LNCaP clone FGC (cell line): ENCODE measurements at regions not wholly inside any gene's neighbourhood (a gene's known extent, or its start where the extent isn't known, plus 50 kb on each side); places are given as distances from the start of the nearest gene placed in this dataset.
"Not testable (repeated sequence)": the region's sequence is repeated elsewhere in the genome, so short reads cannot be mapped to it uniquely, and the experiment has no call there.

Source experiments
- DNase-seq: peaks from one replicate; pipeline ENCODE4 v3.0.0-alpha.2; 2011; ENCODE audit warnings: low read depth
- H3K4me3 ChIP-seq: 2 replicates; pipeline ENCODE4 v1.5.1; 2011; ENCODE audit warnings: mild to moderate bottlenecking, low read depth, low read length, control low read depth
- TF ChIP-seq, protein P1 (sequence below): IDR thresholded peaks from 2 replicates; pipeline ENCODE4 v1.5.1; 2012; ENCODE audit warnings: mild to moderate bottlenecking; ENCODE audit not compliant: control insufficient read depth, insufficient read depth; ENCODE audit errors: extremely low read depth

DNA sequence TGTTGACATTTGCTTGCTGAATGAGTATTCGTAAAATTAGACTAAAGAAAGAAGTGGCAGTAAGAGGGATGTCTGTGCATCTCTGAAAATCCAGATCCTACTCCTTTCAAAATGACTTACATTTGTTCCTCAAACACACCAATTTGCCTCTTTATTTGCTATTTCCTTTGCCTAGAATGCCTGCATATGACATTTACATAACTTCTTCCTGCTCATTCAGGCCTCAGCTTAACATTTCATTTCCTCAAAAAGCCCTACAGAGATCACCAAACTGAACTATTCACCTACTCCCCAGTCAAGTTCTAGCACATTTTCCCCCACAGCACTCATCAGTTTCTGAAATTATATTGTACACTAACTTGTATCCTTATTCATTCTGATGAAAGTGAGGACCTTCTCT lies 907.2 kb downstream of the LRFN5 start:
- no peak for DNase-seq
- H3K4me3 ChIP-seq: no peak overlapping the region
- TF ChIP-seq, protein P1, sequence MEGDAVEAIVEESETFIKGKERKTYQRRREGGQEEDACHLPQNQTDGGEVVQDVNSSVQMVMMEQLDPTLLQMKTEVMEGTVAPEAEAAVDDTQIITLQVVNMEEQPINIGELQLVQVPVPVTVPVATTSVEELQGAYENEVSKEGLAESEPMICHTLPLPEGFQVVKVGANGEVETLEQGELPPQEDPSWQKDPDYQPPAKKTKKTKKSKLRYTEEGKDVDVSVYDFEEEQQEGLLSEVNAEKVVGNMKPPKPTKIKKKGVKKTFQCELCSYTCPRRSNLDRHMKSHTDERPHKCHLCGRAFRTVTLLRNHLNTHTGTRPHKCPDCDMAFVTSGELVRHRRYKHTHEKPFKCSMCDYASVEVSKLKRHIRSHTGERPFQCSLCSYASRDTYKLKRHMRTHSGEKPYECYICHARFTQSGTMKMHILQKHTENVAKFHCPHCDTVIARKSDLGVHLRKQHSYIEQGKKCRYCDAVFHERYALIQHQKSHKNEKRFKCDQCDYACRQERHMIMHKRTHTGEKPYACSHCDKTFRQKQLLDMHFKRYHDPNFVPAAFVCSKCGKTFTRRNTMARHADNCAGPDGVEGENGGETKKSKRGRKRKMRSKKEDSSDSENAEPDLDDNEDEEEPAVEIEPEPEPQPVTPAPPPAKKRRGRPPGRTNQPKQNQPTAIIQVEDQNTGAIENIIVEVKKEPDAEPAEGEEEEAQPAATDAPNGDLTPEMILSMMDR: no peak

DNA sequence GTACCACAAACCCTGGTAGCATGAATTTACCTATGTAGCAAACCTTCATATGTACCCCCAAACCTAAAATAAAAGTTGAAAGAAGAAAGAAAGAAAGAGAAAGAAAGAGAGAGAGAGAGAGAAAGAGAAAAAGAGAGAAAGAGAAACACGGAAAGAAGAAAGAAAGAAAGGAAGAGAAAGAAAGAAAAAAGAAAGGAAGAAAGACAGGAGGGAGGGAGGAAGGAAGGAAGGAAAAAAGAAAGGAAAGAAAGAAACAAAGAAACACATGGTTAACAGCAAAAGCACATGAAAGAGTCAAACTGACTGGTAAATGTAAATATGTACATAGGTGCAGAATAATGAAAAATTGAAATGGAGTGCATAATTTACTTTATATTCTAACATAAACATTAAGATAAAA lies 903.4 kb downstream of the LRFN5 start:
- H3K4me3 ChIP-seq: no peak overlapping the region
- TF ChIP-seq, protein P1: no peak
- DNase-seq: no peak

DNA sequence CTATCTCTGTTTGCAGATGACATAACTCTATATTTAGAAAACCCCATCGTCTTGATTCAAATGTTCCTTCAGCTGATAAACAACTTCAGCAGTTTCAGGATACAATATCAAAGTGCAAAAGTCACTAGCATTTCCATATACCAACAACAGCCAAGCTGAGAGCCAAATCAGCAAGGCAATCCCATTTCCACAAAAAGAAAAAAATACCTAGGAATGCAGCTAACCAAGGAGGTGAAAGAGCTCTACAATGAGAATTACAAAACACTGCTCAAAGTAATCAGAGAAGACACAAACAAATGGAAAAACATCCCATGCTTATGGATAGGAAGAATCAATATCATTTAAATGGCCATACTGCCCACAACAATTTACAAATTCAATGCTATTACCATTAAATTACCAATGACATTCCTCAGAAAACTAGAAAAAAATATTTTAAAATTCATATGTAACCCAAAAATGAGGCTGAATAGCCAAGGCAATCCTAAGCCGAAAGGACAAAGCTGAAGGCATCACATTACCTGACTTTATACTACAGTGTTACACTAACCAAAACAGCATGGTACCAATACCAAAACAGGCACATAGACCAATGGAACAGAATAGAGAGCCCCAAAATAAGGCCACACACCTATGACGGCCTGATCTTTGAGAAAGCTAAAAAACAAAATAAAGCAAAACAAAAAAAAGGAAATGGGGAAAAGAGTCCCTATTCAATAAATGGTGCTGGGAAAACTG lies 901.7 kb downstream of the LRFN5 start:
- TF ChIP-seq, protein P1: no peak

DNA sequence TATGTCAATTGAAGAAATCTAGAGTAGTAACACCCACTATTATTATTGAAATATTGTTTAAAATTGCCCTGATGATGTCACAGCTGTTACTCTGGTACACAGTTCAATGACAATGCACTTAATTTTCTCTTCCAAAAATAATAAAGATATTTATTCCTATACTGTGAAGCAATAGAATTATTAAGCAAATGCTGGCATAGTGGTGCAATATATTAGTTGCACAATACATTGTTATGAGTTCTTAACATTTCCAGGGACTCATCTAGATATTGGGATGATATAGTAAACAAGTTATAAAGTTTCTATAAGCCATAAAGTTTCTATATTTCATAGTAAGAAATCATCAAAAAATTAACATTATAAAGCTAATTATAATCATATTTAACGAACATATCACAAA lies 897.8 kb downstream of the LRFN5 start:
- DNase-seq: no peak
- TF ChIP-seq, protein P1: no peak

More for the DNA sequence above, 901.7 kb downstream of the LRFN5 start:
- no peak overlapping the region for H3K4me3 ChIP-seq
- no peak for DNase-seq

DNA sequence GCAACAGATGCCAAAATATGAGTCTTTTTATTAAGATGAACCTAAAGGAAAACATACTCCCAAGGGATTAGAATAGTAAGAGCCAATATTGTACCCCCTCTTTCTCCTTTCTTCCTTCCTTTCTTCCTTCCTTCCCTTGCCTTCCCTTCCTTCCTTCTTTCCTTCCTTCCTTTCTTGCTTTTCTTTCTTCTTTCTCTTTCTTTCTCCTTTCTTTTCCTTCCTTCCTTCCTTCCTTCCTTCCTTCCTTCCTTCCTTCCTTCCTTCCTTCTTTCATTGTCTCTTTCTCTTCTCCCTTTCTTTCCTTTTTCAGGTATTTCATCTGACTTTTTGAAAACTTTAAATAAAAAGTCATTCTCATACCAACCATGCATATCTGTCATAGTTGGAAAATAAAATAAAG lies 892.5 kb downstream of the LRFN5 start:
- H3K4me3 ChIP-seq: no peak overlapping the region
- no peak for DNase-seq
- TF ChIP-seq, protein P1: no peak

More for the DNA sequence above, 897.8 kb downstream of the LRFN5 start:
- H3K4me3 ChIP-seq: no peak overlapping the region

DNA sequence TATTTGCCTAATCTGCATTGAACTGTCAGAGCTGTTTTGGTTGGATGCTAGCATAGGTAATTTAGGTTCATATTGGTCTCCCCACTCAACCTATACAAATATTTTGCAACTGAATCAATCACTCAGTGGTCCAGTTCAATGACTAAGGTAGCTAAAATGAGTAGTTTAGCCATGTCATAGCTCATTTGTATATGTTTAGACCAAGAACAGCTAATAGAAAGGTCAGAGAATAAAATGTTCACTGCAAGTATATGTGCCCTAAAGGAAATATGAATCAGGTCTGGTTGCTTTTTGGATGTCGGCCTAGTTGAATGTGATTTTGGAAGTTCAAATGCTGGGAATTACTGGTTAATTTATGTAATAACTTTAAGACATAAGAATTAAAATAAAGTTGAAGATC lies 883.9 kb downstream of the LRFN5 start:
- H3K4me3 ChIP-seq: no peak overlapping the region
- DNase-seq: no peak
- TF ChIP-seq, protein P1: no peak

DNA sequence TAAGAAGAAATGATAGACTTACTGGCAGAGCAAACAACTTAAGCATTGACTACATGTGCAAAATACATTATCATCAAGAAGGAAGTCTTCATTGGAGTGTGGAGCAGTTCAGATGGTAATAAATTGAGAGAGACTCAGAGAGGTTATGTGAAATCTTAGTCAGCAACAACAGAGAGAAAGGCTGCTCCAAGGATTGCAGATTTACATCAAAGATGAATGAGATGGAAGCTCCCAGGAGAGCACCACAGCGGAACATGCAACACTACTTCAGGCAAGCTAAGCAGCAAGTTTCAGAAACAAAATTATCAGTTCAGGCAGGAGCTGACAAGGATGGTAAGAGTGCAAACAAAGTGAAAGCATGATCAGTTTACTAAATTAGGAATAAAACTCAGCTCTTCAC lies 882.3 kb downstream of the LRFN5 start:
- TF ChIP-seq, protein P1: no peak
- no peak for DNase-seq
- no peak overlapping the region for H3K4me3 ChIP-seq

DNA sequence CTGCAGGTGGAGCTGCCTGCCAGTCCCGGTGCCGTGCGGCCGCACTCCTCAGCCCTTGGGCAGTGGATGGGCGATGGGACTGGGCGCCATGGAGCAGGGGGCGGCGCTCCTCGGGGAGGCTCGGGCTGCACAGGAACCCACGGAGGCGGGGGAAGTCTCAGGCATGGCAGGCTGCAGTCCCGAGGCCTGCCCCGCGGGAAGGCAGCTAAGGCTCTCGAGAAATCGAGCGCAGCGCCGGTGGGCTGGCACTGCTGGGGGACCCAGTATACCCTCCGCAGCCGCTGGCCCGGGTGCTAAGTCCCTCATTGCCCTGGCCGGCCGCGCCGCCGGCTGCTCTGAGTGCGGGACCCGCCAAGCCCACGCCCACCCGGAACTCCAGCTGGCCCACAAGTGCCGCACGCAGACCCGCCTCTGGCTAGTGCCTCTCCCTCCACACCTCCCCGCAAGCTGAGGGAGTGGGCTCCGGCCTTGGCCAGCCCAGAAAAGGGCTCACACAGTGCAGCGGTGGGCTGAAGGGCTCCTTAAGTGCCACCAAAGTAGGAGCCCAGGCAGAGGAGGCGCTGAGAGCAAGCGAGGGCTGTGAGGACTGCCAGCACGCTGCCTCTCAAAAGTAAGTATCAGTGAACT lies 875.8 kb downstream of the LRFN5 start:
- H3K4me3 ChIP-seq, DNase-seq: not testable (repeated sequence)

DNA sequence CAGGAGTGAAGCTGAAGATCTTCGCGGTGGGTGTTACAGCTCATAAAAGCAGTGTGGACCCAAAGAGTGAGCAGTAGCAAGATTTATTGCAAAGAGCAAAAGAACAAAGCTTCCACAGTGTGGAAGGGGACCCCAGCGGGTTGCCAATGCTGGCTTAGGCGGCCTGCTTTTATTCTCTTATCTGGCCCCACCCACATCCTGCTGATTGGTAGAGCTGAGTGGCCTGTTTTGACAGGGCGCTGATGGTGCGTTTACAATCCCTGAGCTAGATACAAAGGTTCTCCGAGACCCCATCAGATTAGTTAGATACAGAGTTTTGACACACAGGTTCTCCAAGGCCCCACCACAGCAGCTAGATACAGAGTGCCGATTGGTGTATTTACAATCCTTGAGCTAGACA lies 875.0 kb downstream of the LRFN5 start:
- H3K4me3 ChIP-seq, DNase-seq: not testable (repeated sequence)
